Breast epithelium (tissue), 3 donors: ENCODE measurements at regions not wholly inside any gene's neighbourhood (a gene's known extent, or its start where the extent isn't known, plus 50 kb on each side); places are given as distances from the start of the nearest gene placed in this dataset.

Experiments
- POLR2A ChIP-seq: fragments of 450-650 bp; IDR thresholded peaks from one replicate; pipeline ENCODE4 v1.6.1; 2016; ENCODE audit warnings: antibody characterized with exemption, mild to moderate bottlenecking, moderate library complexity
- POLR2AphosphoS5 ChIP-seq, 3 donors: sonication (generic); formaldehyde crosslinking; IDR thresholded peaks; one replicate each; pipeline ENCODE4 v1.6.1; 2017; ENCODE audit warnings: antibody characterized with exemption in 3 of 3

- TF ChIP-seq POLR2AphosphoS5 (IDR thresholded peaks at IDR 0.05) (no peak), POLR2A (no peak)
Observed at GRCh38 chr9:107778661-107779060, 289.1 kb upstream of the KLF4 start.
